ENCODE measurements at regions not wholly inside any gene's neighbourhood (a gene's known extent, or its start where the extent isn't known, plus 50 kb on each side); places are given as distances from the start of the nearest gene placed in this dataset.

GRCh38 chr9:91099436-91099835, 262.3 kb downstream of the AUH start:
- TF ChIP-seq EP300 (IDR thresholded peaks at IDR 0.05; ENCODE audit: low read depth) (no peak), POLR2A (IDR thresholded peaks at IDR 0.05) (no peak)

Measured in transverse colon (tissue), 1 donor.